ENCODE measurements at regions not wholly inside any gene's neighbourhood (a gene's known extent, or its start where the extent isn't known, plus 50 kb on each side); places are given as distances from the start of the nearest gene placed in this dataset.

DNA sequence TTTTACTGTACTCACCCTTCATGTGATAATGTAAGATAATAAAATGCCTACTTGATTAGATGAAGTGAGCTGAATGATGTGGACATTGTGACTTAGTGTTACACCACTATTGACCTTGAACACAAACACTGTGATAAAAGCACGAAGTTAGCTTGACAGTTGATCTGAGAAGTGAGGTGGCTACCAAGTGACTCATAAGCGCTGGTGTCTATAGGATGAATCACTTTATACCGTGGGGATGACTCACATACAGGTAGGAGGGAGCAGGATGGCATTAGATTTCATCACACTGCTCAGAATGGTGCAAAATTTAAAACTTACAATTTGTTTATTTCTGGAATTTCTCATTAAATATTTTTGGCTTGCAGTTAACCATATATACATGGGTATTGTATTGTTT lies 174.7 kb upstream of the CNTN3 start:
- no peaks in the 10 kb centered on the region for H3K4me1 ChIP-seq (ENCODE audit: control insufficient read depth, extremely low read depth, insufficient read depth, low read length)
- dilution Hi-C loops (cut with MboI; ENCODE audit: extremely low pct_ligation_motif_present, low sequenced_read_pairs): no loop called here
- H4K20me1 ChIP-seq (replicated peaks; ENCODE audit: control insufficient read depth, extremely low read depth, insufficient read depth, low read length): no peaks in the 10 kb centered on the region
- peaks cover 5% of the 10 kb centered on the region for H3K9me3 ChIP-seq (replicated peaks; ENCODE audit: control insufficient read depth, insufficient read depth, low read length)
- H3K9ac ChIP-seq (replicated peaks; ENCODE audit: extremely low read depth, insufficient read depth, low read length): no peak overlapping the region
- CTCF ChIA-PET: no interaction called here
- H3K79me2 ChIP-seq (ENCODE audit: control insufficient read depth, insufficient read depth, low read length): no peaks in the 10 kb centered on the region
- H3K4me2 ChIP-seq (ENCODE audit: insufficient read depth, low read length): no peak overlapping the region
- H3K9me1 ChIP-seq (replicated peaks; ENCODE audit: control insufficient read depth, extremely low read depth, insufficient read depth, low read length): no peaks in the 10 kb centered on the region
- FAIRE-seq (no peak), DNase-seq (ENCODE audit: low read depth, low spot score) (no peak)
- no peak overlapping the region for H3K4me3 ChIP-seq (replicated peaks in 1 of 3; ENCODE audit: insufficient read depth in 1 of 3, low read depth in 1 of 3, low read length in 3 of 3)
- H3K27ac ChIP-seq (ENCODE audit: insufficient read depth, low read depth, low read length): no peak overlapping the region
- intact Hi-C loops (cut with micrococcal nuclease): no loop called here
- no peak overlapping the region for H2AFZ ChIP-seq (ENCODE audit: low read depth, low read length)
- TF ChIP-seq JUN (IDR thresholded peaks at IDR 0.05; ENCODE audit: borderline replicate concordance, insufficient read depth, insufficient read length, low read depth): no peak
- no peak for TF ChIP-seq POLR2AphosphoS5 (IDR thresholded peaks at IDR 0.05; ENCODE audit: insufficient read depth, low read depth, low read length)
- TF ChIP-seq, protein P1, sequence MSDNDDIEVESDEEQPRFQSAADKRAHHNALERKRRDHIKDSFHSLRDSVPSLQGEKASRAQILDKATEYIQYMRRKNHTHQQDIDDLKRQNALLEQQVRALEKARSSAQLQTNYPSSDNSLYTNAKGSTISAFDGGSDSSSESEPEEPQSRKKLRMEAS (IDR thresholded peaks at IDR 0.05; ENCODE audit: insufficient read depth, insufficient read length): no peak
- no peak for TF ChIP-seq MYC (IDR thresholded peaks at IDR 0.05; ENCODE audit: low read depth, low read length)
- TF ChIP-seq, protein P2, sequence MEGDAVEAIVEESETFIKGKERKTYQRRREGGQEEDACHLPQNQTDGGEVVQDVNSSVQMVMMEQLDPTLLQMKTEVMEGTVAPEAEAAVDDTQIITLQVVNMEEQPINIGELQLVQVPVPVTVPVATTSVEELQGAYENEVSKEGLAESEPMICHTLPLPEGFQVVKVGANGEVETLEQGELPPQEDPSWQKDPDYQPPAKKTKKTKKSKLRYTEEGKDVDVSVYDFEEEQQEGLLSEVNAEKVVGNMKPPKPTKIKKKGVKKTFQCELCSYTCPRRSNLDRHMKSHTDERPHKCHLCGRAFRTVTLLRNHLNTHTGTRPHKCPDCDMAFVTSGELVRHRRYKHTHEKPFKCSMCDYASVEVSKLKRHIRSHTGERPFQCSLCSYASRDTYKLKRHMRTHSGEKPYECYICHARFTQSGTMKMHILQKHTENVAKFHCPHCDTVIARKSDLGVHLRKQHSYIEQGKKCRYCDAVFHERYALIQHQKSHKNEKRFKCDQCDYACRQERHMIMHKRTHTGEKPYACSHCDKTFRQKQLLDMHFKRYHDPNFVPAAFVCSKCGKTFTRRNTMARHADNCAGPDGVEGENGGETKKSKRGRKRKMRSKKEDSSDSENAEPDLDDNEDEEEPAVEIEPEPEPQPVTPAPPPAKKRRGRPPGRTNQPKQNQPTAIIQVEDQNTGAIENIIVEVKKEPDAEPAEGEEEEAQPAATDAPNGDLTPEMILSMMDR (IDR thresholded peaks at IDR 0.05; ENCODE audit: extremely low read depth in 1 of 2, insufficient read depth in 1 of 2, low read depth in 1 of 2, low read length in 2 of 2): no peak
- TF ChIP-seq GATA2 (IDR thresholded peaks at IDR 0.05; ENCODE audit: insufficient read depth, insufficient read length, low read depth, low read length): no peak
- TF ChIP-seq POLR2A (IDR thresholded peaks at IDR 0.05; ENCODE audit: low read depth, low read length): no peak
- TF ChIP-seq EZH2 (IDR thresholded peaks at IDR 0.05; ENCODE audit: borderline replicate concordance, low read depth, low read length, severe bottlenecking): no peak
- no peak for TF ChIP-seq FOS (IDR thresholded peaks at IDR 0.05; ENCODE audit: borderline replicate concordance, insufficient read depth, low read length)
- no peaks in the 10 kb centered on the region for H3K36me3 ChIP-seq (ENCODE audit: control insufficient read depth in 2 of 2, extremely low read depth in 1 of 2, insufficient read depth in 2 of 2, low read length in 2 of 2)
- POLR2A ChIA-PET: no interaction called here
- H3K27me3 ChIP-seq (ENCODE audit: control insufficient read depth in 2 of 2, insufficient read depth in 2 of 2, low read length in 2 of 2): no peaks in the 10 kb centered on the region
- BruUV-seq (replicated peaks): no TSS peak
